NT2/D1 (cell line): ENCODE measurements at regions not wholly inside any gene's neighbourhood (a gene's known extent, or its start where the extent isn't known, plus 50 kb on each side); places are given as distances from the start of the nearest gene placed in this dataset.

ENCODE experiments used
- DNase-seq: peaks from one replicate; pipeline ENCODE4 v3.0.0-alpha.2; 2011; ENCODE audit warnings: low read depth, low spot score
- H3K27me3 ChIP-seq: 2 replicates; pipeline ENCODE4 v1.6.0; 2011; ENCODE audit warnings: mild to moderate bottlenecking; ENCODE audit not compliant: insufficient read length, insufficient read depth
- H3K36me3 ChIP-seq: 2 replicates; pipeline ENCODE4 v1.6.1; 2011; ENCODE audit warnings: mild to moderate bottlenecking, low read length, mixed read lengths; ENCODE audit not compliant: insufficient read depth, insufficient read length
- H3K4me1 ChIP-seq: 2 replicates; pipeline ENCODE4 v1.5.1; 2011; ENCODE audit not compliant: insufficient read depth, insufficient read length
- H3K4me3 ChIP-seq: 2 replicates; pipeline ENCODE4 v1.5.1; 2011; ENCODE audit warnings: low read depth; ENCODE audit not compliant: insufficient read length
- H3K9ac ChIP-seq: 2 replicates; pipeline ENCODE4 v1.6.0; 2011; ENCODE audit warnings: low read depth; ENCODE audit not compliant: insufficient read length
- H3K9me3 ChIP-seq: 2 replicates; pipeline ENCODE4 v1.5.1; 2011; ENCODE audit warnings: mild to moderate bottlenecking, low read length; ENCODE audit not compliant: insufficient read depth
- SUZ12 ChIP-seq: IDR thresholded peaks from 2 replicates; pipeline ENCODE4 v1.6.1; 2011; ENCODE audit not compliant: insufficient read length, insufficient read depth; ENCODE audit errors: extremely low read depth
- YY1 ChIP-seq: IDR thresholded peaks from 2 replicates; pipeline ENCODE4 v1.6.1; 2011; ENCODE audit not compliant: insufficient read length, insufficient read depth
- ZNF274 ChIP-seq: IDR thresholded peaks from 2 replicates; pipeline ENCODE4 v1.6.1; 2011; ENCODE audit warnings: mild to moderate bottlenecking, low read depth, low read length

DNA sequence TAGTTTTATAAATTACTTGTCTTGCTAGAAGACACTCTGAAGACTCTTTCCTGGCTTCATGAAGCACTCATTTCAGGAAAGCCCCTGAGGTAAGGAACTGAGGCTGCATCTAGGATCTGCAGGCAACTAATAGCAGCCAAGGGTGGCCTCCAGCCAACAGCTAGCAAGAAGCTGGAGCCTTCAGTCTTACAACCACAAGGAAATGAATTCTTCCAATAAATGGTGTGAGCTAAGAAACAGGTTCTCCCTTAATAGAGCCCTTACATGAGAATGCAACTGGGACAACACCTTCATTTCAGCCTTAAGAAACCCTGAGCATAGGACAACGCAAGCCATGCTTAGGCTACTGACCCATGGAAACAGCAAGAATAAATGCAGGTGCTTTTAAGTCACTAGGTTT lies 254.6 kb upstream of the RBBP8 start:
- TF ChIP-seq SUZ12 (no peak), ZNF274 (no peak), YY1 (no peak)
- H3K4me3 ChIP-seq = no peak overlapping the region
- DNase-seq = no peak
- H3K36me3 ChIP-seq = no peaks in the 10 kb centered on the region
- no peaks in the 10 kb centered on the region for H3K9me3 ChIP-seq
- H3K4me1 ChIP-seq = no peaks in the 10 kb centered on the region
- no peaks in the 10 kb centered on the region for H3K27me3 ChIP-seq
- H3K9ac ChIP-seq = no peak overlapping the region

DNA sequence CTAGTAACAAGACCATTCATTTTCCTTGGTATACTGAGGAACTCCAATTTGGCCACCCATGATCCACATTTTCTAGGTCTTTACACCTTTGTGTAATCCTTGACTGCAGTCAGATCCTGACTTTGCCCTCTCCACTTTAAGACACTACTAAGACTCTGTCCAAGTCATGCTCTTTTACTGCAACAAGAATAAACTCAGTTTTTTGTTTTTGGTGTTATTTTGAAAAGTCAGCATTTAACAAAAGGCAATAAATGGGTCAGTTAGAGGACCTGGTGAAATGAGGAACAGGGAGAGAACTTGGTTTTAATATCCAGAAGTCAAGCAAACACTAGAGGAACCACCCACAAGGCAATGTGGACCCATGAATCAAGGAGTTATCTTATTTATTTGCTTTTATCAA lies 252.2 kb upstream of the RBBP8 start:
- Histone ChIP-seq H3K4me3 (no peak overlapping the region), H3K36me3 (no peaks in the 10 kb centered on the region), H3K9ac (no peak overlapping the region), H3K9me3 (no peaks in the 10 kb centered on the region), H3K4me1 (no peaks in the 10 kb centered on the region), H3K27me3 (no peaks in the 10 kb centered on the region)
- DNase-seq = no peak
- TF ChIP-seq YY1 (no peak), ZNF274 (no peak), SUZ12 (no peak)

DNA sequence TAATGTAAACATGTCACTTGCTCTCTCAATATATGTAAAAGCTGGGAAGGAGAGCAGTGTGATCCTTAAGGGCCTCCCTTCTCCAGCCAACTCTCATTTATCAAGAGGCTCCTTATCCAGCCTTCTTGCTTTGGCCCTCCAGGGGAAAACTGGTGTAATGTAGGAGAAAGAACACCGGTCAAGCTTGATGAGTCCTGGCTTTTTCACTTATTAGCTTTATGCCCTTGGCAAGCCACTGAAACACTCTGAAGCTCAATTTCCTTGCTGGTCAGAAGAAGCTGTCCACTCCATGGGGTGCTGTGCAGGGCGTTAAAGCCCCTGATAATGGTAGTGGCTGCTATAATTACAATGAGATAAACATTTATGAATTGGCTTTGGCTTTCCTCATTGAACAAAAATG lies 251.2 kb upstream of the RBBP8 start:
- Histone ChIP-seq H3K36me3 (no peaks in the 10 kb centered on the region), H3K4me3 (no peak overlapping the region), H3K9ac (no peak overlapping the region), H3K27me3 (no peaks in the 10 kb centered on the region), H3K9me3 (0 out of 2 replicates have a peak, but pooled peaks cover 3% of the 10 kb centered on the region), H3K4me1 (no peaks in the 10 kb centered on the region)
- no peak for TF ChIP-seq SUZ12
- no peak for TF ChIP-seq ZNF274
- TF ChIP-seq YY1 = no peak
- no peak for DNase-seq

DNA sequence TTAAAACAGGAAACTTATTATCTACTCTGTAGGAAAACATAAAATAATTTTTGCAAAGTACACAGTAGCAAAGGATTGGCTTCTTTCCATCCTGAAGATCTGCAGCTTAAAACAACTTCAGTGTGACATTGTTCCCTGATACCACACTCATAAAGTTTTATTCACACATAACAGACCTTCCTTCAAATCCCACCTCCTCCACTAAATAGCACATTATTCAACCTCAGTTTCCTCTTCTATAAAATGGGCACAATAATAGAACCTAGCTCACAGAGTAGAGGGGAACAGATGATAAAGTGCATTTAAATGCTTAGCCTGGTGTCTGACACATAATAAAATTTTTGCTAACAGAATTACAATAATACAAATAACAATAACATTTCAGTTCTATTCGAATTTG lies 250.4 kb upstream of the RBBP8 start:
- TF ChIP-seq ZNF274 = no peak
- no peak for TF ChIP-seq YY1
- TF ChIP-seq SUZ12 = no peak
- no peak overlapping the region for H3K9ac ChIP-seq
- H3K4me1 ChIP-seq = no peaks in the 10 kb centered on the region
- H3K9me3 ChIP-seq = peaks cover 11% of the 10 kb centered on the region; the same call in 1 of the 2 replicates
- no peaks in the 10 kb centered on the region for H3K27me3 ChIP-seq
- no peak overlapping the region for H3K4me3 ChIP-seq
- H3K36me3 ChIP-seq = no peaks in the 10 kb centered on the region
- no peak for DNase-seq

DNA sequence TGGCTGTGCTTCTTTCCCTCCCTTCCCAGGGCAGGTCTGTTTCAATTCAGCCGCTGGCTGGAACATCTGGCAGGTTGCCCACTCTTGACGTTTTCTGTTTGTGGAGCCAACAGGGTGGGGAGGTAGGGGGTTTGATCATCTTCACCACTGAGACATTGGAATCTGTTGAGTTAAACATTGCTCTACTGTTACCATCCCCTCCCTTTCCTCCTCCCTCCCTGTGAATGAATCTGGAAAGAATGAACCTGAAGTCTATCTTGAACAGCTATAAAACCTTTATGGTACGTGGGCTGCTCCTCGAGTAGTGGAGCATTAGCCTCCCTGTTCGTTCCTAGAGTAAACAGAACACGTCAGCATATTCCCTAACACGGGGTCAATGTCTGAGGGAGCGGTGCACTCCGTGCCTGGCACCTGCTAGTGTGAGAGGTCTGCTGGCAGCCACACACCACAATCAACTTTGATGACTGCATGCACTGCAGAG lies 249.9 kb upstream of the RBBP8 start:
- DNase-seq = no peak
- no peak overlapping the region for H3K9ac ChIP-seq
- TF ChIP-seq ZNF274 = no peak
- no peak for TF ChIP-seq SUZ12
- no peak for TF ChIP-seq YY1
- no peak overlapping the region for H3K4me3 ChIP-seq
- H3K9me3 ChIP-seq = peaks cover 14% of the 10 kb centered on the region; the same call in 1 of the 2 replicates
- H3K36me3 ChIP-seq = no peaks in the 10 kb centered on the region
- no peaks in the 10 kb centered on the region for H3K4me1 ChIP-seq
- H3K27me3 ChIP-seq = no peaks in the 10 kb centered on the region

DNA sequence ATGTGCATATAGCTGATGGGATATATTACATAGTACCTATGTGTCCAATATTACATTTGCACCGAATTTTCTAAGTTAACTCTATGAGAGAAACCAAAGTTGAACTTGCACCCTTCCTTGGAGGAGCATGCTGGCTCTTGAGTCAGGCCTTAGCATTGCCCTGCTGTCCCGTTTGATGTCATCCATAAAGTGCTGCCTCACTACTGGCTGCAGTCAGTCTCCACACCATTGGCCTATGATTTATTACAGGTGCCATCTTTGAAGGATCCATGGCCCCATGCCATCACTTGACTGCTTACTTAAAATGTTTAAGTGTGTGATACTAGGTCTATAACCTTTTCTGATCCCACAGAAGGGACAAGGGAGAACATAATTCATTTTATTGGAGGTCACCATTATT lies 249.3 kb upstream of the RBBP8 start:
- DNase-seq = no peak
- Histone ChIP-seq H3K27me3 (no peaks in the 10 kb centered on the region), H3K9ac (no peak overlapping the region), H3K4me3 (no peak overlapping the region), H3K9me3 (peaks cover 14% of the 10 kb centered on the region; the same call in 1 of the 2 replicates), H3K36me3 (no peaks in the 10 kb centered on the region), H3K4me1 (no peaks in the 10 kb centered on the region)
- TF ChIP-seq YY1 (no peak), SUZ12 (no peak), ZNF274 (no peak)

DNA sequence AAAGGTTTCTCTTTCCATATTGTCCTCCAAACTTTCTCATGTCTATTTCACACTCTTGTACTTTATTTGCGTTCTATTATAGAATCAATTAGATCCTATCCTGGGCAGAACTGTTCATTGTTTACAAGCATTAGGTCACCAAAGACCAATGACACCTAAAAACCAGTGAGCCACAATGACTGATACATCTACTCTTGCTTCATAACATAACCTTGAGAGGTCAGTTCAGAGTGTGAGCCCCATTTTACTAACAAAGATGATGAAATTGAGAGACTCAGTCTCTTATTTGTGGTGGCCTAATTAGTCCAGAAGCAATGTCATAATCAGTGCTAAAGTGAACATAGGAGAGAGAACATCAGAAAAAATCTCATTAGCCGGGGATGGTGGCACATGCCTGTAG lies 248.9 kb upstream of the RBBP8 start:
- H3K9me3 ChIP-seq = peaks cover 14% of the 10 kb centered on the region; the same call in 1 of the 2 replicates
- no peak for DNase-seq
- TF ChIP-seq ZNF274 (no peak), YY1 (no peak), SUZ12 (no peak)
- H3K4me3 ChIP-seq = no peak overlapping the region
- no peaks in the 10 kb centered on the region for H3K36me3 ChIP-seq
- no peaks in the 10 kb centered on the region for H3K27me3 ChIP-seq
- no peaks in the 10 kb centered on the region for H3K4me1 ChIP-seq
- H3K9ac ChIP-seq = no peak overlapping the region

DNA sequence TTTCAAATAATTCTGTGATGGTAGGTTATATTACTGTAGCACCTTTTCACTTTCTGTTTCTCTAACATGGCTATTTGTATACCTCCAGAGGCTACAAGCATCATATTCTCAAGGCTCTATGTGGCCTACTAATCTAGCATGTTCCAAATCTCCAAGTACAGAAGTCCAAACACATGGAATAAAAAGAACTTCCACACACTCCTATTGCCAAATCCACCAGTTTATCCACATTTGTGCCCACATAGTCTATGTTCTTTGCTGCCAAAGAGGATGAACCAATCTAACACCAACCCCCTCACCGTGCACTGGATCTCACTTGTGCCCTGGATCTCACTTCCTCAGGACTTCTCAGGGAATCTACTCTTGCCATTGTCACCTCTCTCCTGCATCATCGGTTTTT lies 247.3 kb upstream of the RBBP8 start:
- Histone ChIP-seq H3K4me1 (no peaks in the 10 kb centered on the region), H3K9me3 (peaks cover 14% of the 10 kb centered on the region; the same call in 1 of the 2 replicates), H3K9ac (no peak overlapping the region), H3K27me3 (no peaks in the 10 kb centered on the region), H3K36me3 (no peaks in the 10 kb centered on the region), H3K4me3 (no peak overlapping the region)
- TF ChIP-seq SUZ12 = no peak
- no peak for TF ChIP-seq YY1
- TF ChIP-seq ZNF274 = no peak
- no peak for DNase-seq
